Cardiac muscle cell (in vitro differentiated cells and primary cell): ENCODE measurements at regions not wholly inside any gene's neighbourhood (a gene's known extent, or its start where the extent isn't known, plus 50 kb on each side); places are given as distances from the start of the nearest gene placed in this dataset.
A peak's percentile ranks its signal among the peaks of the same experiment; 100 is the strongest.

ENCODE experiments used
- DNase-seq, 2 donors: peaks; one replicate each; pipeline versions ENCODE4 v3.0.0 to v3.0.0-alpha.2; 2010 to 2017; ENCODE audit warnings: low read depth in 1 of 2, low spot score in 1 of 2
- H3K27ac ChIP-seq: fragments of 200-600 bp; sonication (generic); 2 replicates; pipeline ENCODE4 v1.5.1; 2016
- H3K27me3 ChIP-seq: fragments of 200-600 bp; sonication (generic); 2 replicates; pipeline ENCODE4 v1.6.0; 2016; ENCODE audit warnings: control low read depth
- H3K36me3 ChIP-seq: fragments of 200-600 bp; sonication (generic); 2 replicates; pipeline ENCODE4 v1.5.1; 2016; ENCODE audit warnings: control low read depth
- H3K4me1 ChIP-seq: fragments of 200-600 bp; sonication (generic); 2 replicates; pipeline ENCODE4 v1.8.1; 2017; ENCODE audit warnings: low read depth, mild to moderate bottlenecking, mixed run types
- H3K4me3 ChIP-seq: fragments of 200-600 bp; sonication (generic); 2 replicates; pipeline ENCODE4 v1.5.1; 2016; ENCODE audit warnings: mild to moderate bottlenecking
- H3K9me3 ChIP-seq: fragments of 200-600 bp; sonication (generic); 2 replicates; pipeline ENCODE4 v1.5.1; 2017; ENCODE audit warnings: low read depth, mild to moderate bottlenecking, control low read depth
- CTCF ChIP-seq: IDR thresholded peaks from 2 replicates; pipeline ENCODE4 v1.5.1; 2012; ENCODE audit warnings: low read depth, mild to moderate bottlenecking, low read length

- DNase-seq: peak; percentile 39 to 44
- Histone ChIP-seq H3K9me3 (no peaks in the 10 kb centered on the region), H3K4me3 (no peak overlapping the region), H3K4me1 (no peaks in the 10 kb centered on the region), H3K27ac (no peak overlapping the region), H3K27me3 (no peaks in the 10 kb centered on the region), H3K36me3 (no peaks in the 10 kb centered on the region)
- TF ChIP-seq CTCF: no peak
Measured at GRCh38 chr2:234178330-234179030, 128.0 kb downstream of the SPP2 start.

GRCh38 chr2:234175649-234176048, 125.1 kb downstream of the SPP2 start:
- H3K4me1 ChIP-seq: peaks cover 7% of the 10 kb centered on the region
- H3K4me3 ChIP-seq: no peak overlapping the region
- no peaks in the 10 kb centered on the region for H3K36me3 ChIP-seq
- no peaks in the 10 kb centered on the region for H3K27me3 ChIP-seq
- no peak for TF ChIP-seq CTCF
- no peaks in the 10 kb centered on the region for H3K9me3 ChIP-seq
- H3K27ac ChIP-seq: no peak overlapping the region
- no peak for DNase-seq

GRCh38 chr2:234174742-234175141, 124.2 kb downstream of the SPP2 start:
- no peak for DNase-seq
- H3K27me3 ChIP-seq: no peaks in the 10 kb centered on the region
- H3K4me3 ChIP-seq: no peak overlapping the region
- H3K4me1 ChIP-seq: peaks cover 7% of the 10 kb centered on the region
- no peak for TF ChIP-seq CTCF
- H3K27ac ChIP-seq: no peak overlapping the region
- H3K9me3 ChIP-seq: no peaks in the 10 kb centered on the region
- H3K36me3 ChIP-seq: no peaks in the 10 kb centered on the region

GRCh38 chr2:234172532-234172931, 122.0 kb downstream of the SPP2 start:
- no peak overlapping the region for H3K27ac ChIP-seq
- TF ChIP-seq CTCF: no peak
- H3K4me3 ChIP-seq: no peak overlapping the region
- DNase-seq: peak in 1 of 2 donors; percentile 5
- H3K36me3 ChIP-seq: no peaks in the 10 kb centered on the region
- no peaks in the 10 kb centered on the region for H3K9me3 ChIP-seq
- no peaks in the 10 kb centered on the region for H3K27me3 ChIP-seq
- peaks cover 22% of the 10 kb centered on the region for H3K4me1 ChIP-seq

- H3K27ac ChIP-seq: no peak overlapping the region
- H3K36me3 ChIP-seq: no peaks in the 10 kb centered on the region
- no peaks in the 10 kb centered on the region for H3K27me3 ChIP-seq
- no peak for TF ChIP-seq CTCF
- no peaks in the 10 kb centered on the region for H3K9me3 ChIP-seq
- DNase-seq: peak in 1 of 2 donors; percentile 56
- H3K4me1 ChIP-seq: peaks cover 22% of the 10 kb centered on the region
- no peak overlapping the region for H3K4me3 ChIP-seq
Measured at GRCh38 chr2:234172066-234172465, 121.6 kb downstream of the SPP2 start.
